ENCODE measurements at regions not wholly inside any gene's neighbourhood (a gene's known extent, or its start where the extent isn't known, plus 50 kb on each side); places are given as distances from the start of the nearest gene placed in this dataset.
"Not testable (repeated sequence)": the region's sequence is repeated elsewhere in the genome, so short reads cannot be mapped to it uniquely, and the experiment has no call there.

- Histone ChIP-seq H3K36me3 (no peaks in the 10 kb centered on the region), H3K9me3 (no peaks in the 10 kb centered on the region), H3K27ac (no peak overlapping the region), H3K27me3 (no peaks in the 10 kb centered on the region), H3K4me1 (no peaks in the 10 kb centered on the region), H3K4me3 (no peak overlapping the region)
- TF ChIP-seq CTCF (IDR thresholded peaks at IDR 0.05), result no peak
- no peak for DNase-seq (ENCODE audit: low spot score)
These were observed 470.9 kb upstream of the API5 start for GRCh38 chr11:42840860-42841259.

- DNase-seq (ENCODE audit: low spot score), result no peak
- Histone ChIP-seq H3K27ac (no peak overlapping the region), H3K36me3 (no peaks in the 10 kb centered on the region), H3K9me3 (no peaks in the 10 kb centered on the region), H3K27me3 (no peaks in the 10 kb centered on the region), H3K4me1 (no peaks in the 10 kb centered on the region), H3K4me3 (no peak overlapping the region)
- no peak for TF ChIP-seq CTCF (IDR thresholded peaks at IDR 0.05)
These were observed 470.2 kb upstream of the API5 start for GRCh38 chr11:42841556-42841955.

GRCh38 chr11:42849362-42849761 is 462.4 kb upstream of the API5 start:
- Histone ChIP-seq H3K36me3 (no peaks in the 10 kb centered on the region), H3K4me3 (no peak overlapping the region), H3K27me3 (no peaks in the 10 kb centered on the region), H3K9me3 (no peaks in the 10 kb centered on the region), H3K4me1 (no peaks in the 10 kb centered on the region), H3K27ac (no peak overlapping the region)
- TF ChIP-seq CTCF (IDR thresholded peaks at IDR 0.05), result no peak
- DNase-seq (ENCODE audit: low spot score), result no peak

DNA sequence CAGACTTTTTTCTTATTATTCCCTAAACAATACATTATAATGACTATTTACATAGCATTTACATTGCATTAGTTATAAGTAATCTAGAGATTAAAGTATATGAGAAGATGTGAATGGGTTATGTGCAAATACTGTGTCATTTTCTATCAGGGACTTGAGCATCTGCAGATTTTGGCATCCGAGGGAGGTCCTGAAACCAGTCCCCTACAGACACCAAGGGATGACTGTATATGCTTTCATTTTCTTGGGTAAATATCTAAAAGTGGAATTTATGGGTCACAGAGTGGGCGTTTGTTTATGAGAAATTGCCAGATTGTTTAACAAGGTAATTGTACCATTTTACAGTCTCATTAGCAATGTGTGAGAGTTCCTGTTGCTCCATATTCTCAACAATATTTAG is 454.5 kb upstream of the API5 start:
- Histone ChIP-seq H3K4me3 (no peak overlapping the region), H3K27me3 (no peaks in the 10 kb centered on the region), H3K36me3 (no peaks in the 10 kb centered on the region), H3K4me1 (no peaks in the 10 kb centered on the region), H3K27ac (no peak overlapping the region), H3K9me3 (no peaks in the 10 kb centered on the region)
- TF ChIP-seq CTCF (IDR thresholded peaks at IDR 0.05), result no peak
- DNase-seq (ENCODE audit: low spot score), result no peak

- H3K27ac ChIP-seq, result no peak overlapping the region
- H3K4me3 ChIP-seq, result no peak overlapping the region
- no peaks in the 10 kb centered on the region for H3K4me1 ChIP-seq
- H3K27me3 ChIP-seq, result no peaks in the 10 kb centered on the region
- no peaks in the 10 kb centered on the region for H3K36me3 ChIP-seq
- TF ChIP-seq CTCF (IDR thresholded peaks at IDR 0.05), result no peak
- no peaks in the 10 kb centered on the region for H3K9me3 ChIP-seq
- no peak for DNase-seq (ENCODE audit: low spot score)
These were observed 441.3 kb upstream of the API5 start for GRCh38 chr11:42870480-42870879.

DNA sequence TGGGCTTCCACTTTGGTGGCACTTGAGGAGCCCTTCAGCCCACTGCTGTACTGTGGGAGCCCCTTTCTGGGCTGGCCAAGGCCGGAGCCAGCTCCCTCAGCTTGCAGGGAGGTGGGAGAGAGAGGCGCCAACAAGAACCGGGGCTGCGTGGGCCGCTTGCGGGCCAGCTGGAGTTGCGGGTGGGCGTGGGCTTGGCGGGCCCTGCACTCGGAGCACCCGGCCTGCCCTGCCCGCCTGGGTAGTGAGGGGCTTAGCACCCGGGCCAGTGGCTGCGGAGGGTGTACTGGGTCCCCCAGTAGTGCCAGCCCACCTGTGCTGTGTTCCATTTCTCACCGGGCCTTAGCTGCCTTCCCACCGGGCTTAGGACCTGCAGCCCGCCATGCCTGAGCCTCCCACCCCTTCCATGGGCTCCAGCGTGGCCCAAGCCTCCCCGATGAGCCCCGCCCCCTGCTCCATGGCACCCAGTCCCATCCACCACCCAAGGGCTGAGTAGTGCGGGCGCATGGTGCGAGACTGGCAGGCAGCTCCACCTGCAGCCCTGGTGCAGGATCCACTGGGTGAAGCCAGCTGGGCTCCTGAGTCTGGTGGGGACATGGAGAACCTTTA is 437.9 kb upstream of the API5 start:
- H3K36me3 ChIP-seq; DNase-seq (ENCODE audit: low spot score): not testable (repeated sequence)

DNA sequence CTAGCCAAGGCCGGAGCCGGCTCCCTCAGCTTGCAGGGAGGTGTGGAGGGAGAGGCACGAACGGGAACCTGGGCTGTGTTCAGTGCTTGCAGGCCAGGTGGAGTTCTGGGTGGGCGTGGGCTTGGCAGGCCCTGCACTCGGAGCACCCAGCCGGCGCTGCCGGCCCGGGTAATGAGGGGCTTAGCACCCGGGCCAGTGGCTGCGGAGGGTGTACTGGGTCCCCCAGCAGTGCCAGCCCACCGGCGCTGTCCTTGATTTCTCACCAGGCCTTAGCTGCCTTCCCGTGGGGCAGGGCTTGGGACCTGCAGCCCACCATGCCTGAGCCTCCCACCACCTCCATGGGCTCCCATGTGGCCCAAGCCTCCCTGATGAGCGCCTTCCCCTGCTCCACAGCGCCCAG is 430.5 kb upstream of the API5 start:
- DNase-seq (ENCODE audit: low spot score); H3K27ac ChIP-seq; H3K36me3 ChIP-seq: not testable (repeated sequence)

More for the DNA sequence above, 437.9 kb upstream of the API5 start:
- not testable (repeated sequence) for H3K4me3 ChIP-seq, H3K27me3 ChIP-seq, H3K4me1 ChIP-seq, H3K27ac ChIP-seq, H3K9me3 ChIP-seq

More for the DNA sequence above, 430.5 kb upstream of the API5 start:
- H3K27me3 ChIP-seq, H3K4me3 ChIP-seq, H3K4me1 ChIP-seq: not testable (repeated sequence)
- peaks cover 0 to 10% of the 10 kb centered on the region in 2 donors for H3K9me3 ChIP-seq
